ENCODE measurements at regions not wholly inside any gene's neighbourhood (a gene's known extent, or its start where the extent isn't known, plus 50 kb on each side); places are given as distances from the start of the nearest gene placed in this dataset.

DNA sequence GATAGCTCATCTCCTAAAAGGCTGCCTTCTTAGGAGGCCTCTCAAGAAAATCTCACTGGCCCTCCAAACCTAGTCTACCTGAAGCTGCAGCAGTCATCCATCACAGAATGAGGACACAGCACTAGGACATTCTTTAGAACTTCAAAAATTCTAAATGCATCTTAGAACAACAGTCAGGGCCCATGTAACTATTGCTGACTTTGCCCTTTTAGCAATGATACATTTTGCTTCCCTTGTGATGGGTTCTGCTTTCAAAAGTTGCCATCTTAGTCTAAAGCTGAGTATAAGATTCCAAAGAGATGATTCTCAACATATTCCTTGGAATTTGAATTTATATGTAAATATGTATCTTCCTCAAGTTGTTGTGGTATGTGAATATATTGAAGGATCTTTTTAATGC lies 793.0 kb downstream of the RAB28 start:
- TF ChIP-seq, protein P1, sequence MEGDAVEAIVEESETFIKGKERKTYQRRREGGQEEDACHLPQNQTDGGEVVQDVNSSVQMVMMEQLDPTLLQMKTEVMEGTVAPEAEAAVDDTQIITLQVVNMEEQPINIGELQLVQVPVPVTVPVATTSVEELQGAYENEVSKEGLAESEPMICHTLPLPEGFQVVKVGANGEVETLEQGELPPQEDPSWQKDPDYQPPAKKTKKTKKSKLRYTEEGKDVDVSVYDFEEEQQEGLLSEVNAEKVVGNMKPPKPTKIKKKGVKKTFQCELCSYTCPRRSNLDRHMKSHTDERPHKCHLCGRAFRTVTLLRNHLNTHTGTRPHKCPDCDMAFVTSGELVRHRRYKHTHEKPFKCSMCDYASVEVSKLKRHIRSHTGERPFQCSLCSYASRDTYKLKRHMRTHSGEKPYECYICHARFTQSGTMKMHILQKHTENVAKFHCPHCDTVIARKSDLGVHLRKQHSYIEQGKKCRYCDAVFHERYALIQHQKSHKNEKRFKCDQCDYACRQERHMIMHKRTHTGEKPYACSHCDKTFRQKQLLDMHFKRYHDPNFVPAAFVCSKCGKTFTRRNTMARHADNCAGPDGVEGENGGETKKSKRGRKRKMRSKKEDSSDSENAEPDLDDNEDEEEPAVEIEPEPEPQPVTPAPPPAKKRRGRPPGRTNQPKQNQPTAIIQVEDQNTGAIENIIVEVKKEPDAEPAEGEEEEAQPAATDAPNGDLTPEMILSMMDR (conservative IDR thresholded peaks at IDR 0.05; ENCODE audit: low read depth, low read length), result no peak
- TF ChIP-seq EZH2 (IDR thresholded peaks at IDR 0.05; ENCODE audit: low read length, unreplicated experiment), result no peak

Measured in PC-3 (cell line).